HG02678 (cell line): ENCODE measurements at regions not wholly inside any gene's neighbourhood (a gene's known extent, or its start where the extent isn't known, plus 50 kb on each side); places are given as distances from the start of the nearest gene placed in this dataset.
A peak's percentile ranks its signal among the peaks of the same experiment; 100 is the strongest.
"Not testable (repeated sequence)": the region's sequence is repeated elsewhere in the genome, so short reads cannot be mapped to it uniquely, and the experiment has no call there.

Source experiments
- ATAC-seq: cut with Tn5 transposase; IDR thresholded peaks from one replicate; pipeline ENCODE4 v1.9.1; 2021; ENCODE audit warnings: mild to moderate bottlenecking, moderate library complexity; ENCODE audit not compliant: unreplicated experiment

- peak; percentile 26 for ATAC-seq
These were observed 115.9 kb upstream of the GRK3 start for GRCh38 chr22:25448435-25449051.

- ATAC-seq, result no peak
These were observed 114.6 kb upstream of the GRK3 start for GRCh38 chr22:25449781-25450317.

GRCh38 chr22:25451480-25452114 lies 112.9 kb upstream of the GRK3 start:
- no peak for ATAC-seq

DNA sequence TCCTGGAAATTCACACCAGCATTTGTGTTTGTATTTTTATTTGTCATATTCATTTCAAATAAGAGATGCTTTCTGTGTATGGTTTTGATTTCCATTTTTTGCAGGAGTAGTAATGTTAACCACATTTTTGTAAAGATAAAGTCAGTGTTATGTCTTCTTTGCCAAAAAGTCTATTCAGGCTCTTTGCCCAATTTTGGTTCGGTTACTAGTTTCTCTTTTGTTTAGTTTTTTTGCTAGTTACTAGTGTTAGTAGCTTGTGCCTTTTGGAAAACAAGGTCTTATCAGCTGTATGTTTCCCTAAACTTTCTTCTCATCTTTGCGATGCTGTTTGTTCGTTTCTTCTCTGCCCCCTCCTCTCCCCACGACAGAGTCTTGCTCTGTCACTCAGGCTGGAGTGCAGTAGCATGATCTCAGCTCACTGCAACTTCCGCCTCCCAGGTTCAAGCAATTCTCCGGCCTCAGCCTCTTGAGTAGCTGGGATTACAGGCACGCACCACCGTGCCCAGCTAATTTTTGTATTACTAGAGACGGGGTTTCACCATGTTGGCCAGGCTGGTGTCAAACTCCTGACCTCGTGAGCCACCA lies 112.3 kb upstream of the GRK3 start:
- ATAC-seq, result no peak

DNA sequence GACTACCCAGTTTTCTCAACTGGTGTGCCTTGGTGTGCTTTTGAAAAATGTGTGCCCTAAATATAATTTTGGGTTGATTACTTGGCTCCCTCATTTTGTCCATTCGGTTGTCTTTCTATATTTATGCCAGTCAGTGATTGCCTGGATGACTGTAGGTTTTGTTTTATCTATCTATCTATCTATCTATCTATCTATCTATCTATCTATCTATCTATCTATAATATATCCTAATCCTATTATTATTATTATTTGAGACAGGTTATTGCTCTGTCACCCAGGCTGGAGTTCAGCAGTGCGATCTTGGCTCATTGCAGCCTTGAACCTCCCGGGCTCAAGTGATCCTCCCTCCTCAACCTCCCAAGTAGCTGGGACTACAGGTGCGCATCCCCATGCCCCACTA lies 111.4 kb upstream of the GRK3 start:
- no peak for ATAC-seq

- ATAC-seq, result no peak
These were observed 110.9 kb upstream of the GRK3 start for GRCh38 chr22:25453557-25453956.

GRCh38 chr22:25456300-25457043 lies 108.0 kb upstream of the GRK3 start:
- ATAC-seq, result not testable (repeated sequence)

- not testable (repeated sequence) for ATAC-seq
These were observed 105.8 kb upstream of the GRK3 start for GRCh38 chr22:25458631-25459030.

- ATAC-seq, result not testable (repeated sequence)
These were observed 103.8 kb upstream of the GRK3 start for GRCh38 chr22:25460682-25461081.

DNA sequence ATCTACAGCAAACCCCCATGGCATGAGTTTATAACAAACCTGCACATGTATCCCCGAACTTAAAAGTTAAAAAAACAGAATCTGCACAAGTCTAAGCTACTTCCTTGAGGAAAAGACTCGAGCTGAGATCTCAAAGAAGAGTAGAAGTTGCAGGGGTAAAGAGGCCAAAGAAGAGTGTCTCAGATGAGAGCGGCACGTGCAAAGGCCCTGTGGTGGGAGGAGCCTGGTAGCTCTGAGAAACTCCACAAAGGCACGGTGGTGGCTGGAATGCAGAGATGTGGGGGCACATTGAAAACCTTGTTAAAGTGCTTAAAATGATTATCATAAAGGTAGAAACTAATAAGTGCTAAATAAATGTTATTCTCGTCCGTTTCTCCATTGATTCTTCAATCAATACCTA lies 103.2 kb upstream of the GRK3 start:
- ATAC-seq, result no peak

GRCh38 chr22:25462474-25463346 lies 101.8 kb upstream of the GRK3 start:
- peak; percentile 93 for ATAC-seq

DNA sequence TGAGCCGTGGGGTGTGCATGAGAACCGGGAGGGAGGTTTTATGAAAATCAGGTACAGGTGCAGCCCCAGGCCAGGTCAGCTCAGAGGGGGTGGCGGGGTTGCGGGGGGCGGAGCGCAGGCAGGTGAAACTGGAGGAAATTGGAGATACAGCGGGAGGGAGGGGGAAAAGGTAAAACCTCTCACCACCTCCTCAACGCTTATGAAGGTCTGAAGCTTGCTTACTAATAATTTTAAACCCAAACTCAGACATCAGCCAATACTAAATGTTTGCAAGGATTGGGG lies 101.2 kb upstream of the GRK3 start:
- ATAC-seq, result not testable (repeated sequence)

GRCh38 chr22:25464326-25464725 lies 100.1 kb upstream of the GRK3 start:
- ATAC-seq, result not testable (repeated sequence)

- no peak for ATAC-seq
These were observed 98.5 kb upstream of the GRK3 start for GRCh38 chr22:25465949-25466348.

DNA sequence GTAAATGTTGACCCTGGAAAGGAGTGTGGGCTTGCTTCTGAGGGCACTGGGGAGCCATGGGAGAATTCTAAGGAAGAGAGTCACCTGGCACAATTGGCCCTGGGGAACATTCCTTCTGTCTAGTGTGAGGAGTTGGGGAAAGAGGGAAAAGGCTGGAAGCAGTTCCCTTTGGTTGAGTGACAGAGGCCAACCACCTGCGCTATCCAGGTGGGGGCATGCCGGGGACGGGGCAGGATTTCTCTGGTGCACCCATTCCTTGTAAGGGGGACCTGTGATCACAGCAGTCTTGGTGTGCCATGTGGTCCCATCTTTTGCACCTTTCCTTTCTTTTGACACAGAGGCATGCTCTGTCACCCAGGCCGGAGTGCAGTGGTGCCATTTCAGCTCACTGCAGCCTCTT lies 92.1 kb upstream of the GRK3 start:
- no peak for ATAC-seq

DNA sequence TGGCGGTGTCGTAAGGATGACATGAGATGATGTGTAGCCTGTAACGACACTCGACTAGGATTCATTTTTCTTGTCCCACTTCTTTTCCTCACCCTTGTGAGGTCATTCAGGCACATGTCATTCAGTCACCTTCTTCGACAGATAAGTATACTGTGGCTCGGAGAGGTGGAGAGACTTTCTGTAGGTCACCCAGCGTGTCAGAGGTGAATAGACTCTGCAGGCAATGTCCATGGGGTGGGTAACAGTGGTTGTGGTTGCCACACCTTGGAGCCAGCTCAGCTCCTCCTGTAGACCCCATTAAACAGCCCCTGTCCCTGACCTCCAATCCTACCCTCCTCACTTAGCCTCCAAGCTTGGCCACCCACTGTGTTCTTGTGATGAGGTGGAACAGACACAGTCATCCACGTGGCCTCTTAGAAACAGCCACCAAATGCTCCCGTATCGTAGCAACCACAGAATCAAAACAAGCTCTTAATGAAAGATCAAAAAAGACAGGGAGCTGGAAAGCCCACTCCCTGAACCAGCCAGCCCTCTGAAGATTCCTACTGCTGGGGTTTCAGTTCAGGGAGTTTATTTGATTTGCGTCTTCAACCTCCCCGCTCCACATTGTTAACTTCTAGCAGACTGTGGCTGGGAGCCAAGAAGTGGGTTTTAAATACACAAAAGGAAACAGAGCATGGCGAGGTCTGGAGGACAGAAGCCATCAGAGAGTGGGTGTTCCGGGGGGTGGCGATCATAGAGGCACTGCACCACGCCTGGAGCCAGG lies 89.0 kb upstream of the GRK3 start:
- ATAC-seq, result no peak

DNA sequence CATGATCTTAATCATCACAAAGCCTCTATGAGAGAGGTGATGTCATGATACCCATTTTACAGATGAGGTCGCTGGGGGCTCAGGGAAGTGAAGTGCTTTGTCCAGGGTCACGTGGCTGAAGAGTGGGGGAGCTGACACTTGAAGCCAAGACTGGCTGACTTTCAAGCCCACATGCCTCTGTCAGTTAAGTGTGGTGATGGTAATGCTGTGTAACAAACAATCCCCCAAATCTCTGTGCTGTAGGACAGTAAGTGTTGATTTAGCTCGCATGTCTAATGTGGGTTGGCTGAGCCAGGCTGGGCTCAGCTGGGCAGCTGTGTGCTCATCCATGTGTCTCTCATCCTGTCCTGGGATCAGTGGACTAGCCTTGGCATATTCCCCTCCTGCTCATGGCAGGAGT lies 87.1 kb upstream of the GRK3 start:
- no peak for ATAC-seq

DNA sequence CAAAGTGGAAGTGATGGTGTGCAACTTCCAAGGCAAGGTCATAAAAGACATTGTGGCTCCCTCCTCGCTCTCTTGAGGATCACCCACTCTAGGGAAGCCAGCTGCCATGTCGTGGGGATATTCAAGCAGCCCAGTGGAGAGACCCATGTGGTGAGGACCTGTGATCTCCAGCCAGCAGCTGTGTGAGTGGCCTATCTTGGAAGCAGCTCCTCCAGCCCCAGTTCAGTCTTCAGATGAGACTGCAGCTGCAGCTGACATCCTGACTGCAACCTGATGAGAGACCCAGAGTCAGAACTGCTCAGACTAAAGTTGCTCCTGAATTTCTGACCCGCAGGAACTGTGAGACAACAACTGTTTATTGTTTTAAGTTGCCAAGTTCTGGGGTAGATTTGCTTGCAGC lies 86.4 kb upstream of the GRK3 start:
- ATAC-seq, result no peak

- no peak for ATAC-seq
These were observed 85.9 kb upstream of the GRK3 start for GRCh38 chr22:25478528-25478927.

GRCh38 chr22:25480868-25481267 lies 83.6 kb upstream of the GRK3 start:
- ATAC-seq, result not testable (repeated sequence)
